OCI-LY3 (cell line): ENCODE measurements at regions not wholly inside any gene's neighbourhood (a gene's known extent, or its start where the extent isn't known, plus 50 kb on each side); places are given as distances from the start of the nearest gene placed in this dataset.

Experiments used
- H2AFZ ChIP-seq: fragments of 200-600, 300-600 bp; shearing (Covaris generic); 2 replicates; pipeline ENCODE4 v1.6.0; 2014; ENCODE audit warnings: antibody characterized with exemption, low read depth, low read length
- H3K27ac ChIP-seq: fragments of 200-600, 300-600 bp; sonication (generic); 2 replicates; pipeline ENCODE4 v1.5.1; 2014; ENCODE audit warnings: mild to moderate bottlenecking, low read length, moderate library complexity, mixed read lengths
- H3K27me3 ChIP-seq: fragments of 200-600, 300-600 bp; sonication (generic); 2 replicates; pipeline ENCODE4 v1.6.1; 2014; ENCODE audit warnings: low read depth, low read length, mixed read lengths
- H3K36me3 ChIP-seq: fragments of 200-600, 300-600 bp; sonication (generic); replicated peaks from 2 replicates; pipeline ENCODE3; 2014; ENCODE audit warnings: low read depth, low read length, mixed read lengths
- H3K4me1 ChIP-seq: fragments of 300-600, 200-600 bp; sonication (generic); 2 replicates; pipeline ENCODE4 v1.6.1; 2014; ENCODE audit warnings: low read length, mixed read lengths
- H3K4me2 ChIP-seq: fragments of 200-600, 300-600 bp; sonication (generic); 2 replicates; pipeline ENCODE4 v1.6.1; 2014; ENCODE audit warnings: low read length, mixed read lengths
- H3K4me3 ChIP-seq: fragments of 300-600, 200-600 bp; sonication (generic); 2 replicates; pipeline ENCODE4 v1.5.1; 2014; ENCODE audit warnings: antibody characterized with exemption, mild to moderate bottlenecking, low read length, moderate library complexity
- H3K79me2 ChIP-seq: fragments of 300-600, 200-600 bp; shearing (Covaris generic); 2 replicates; pipeline ENCODE4 v1.6.1; 2014; ENCODE audit warnings: mild to moderate bottlenecking, low read length, mixed read lengths
- H3K9ac ChIP-seq: fragments of 300-600, 200-600 bp; shearing (Covaris generic); 2 replicates; pipeline ENCODE4 v1.6.0; 2014; ENCODE audit warnings: mild to moderate bottlenecking, low read length, moderate library complexity
- H3K9me3 ChIP-seq: fragments of 200-600, 300-600 bp; shearing (Covaris generic); 2 replicates; pipeline ENCODE4 v1.6.1; 2014; ENCODE audit warnings: low read length, mixed read lengths; ENCODE audit not compliant: insufficient read depth
- H4K20me1 ChIP-seq: fragments of 200-600, 300-600 bp; sonication (generic); 2 replicates; pipeline ENCODE4 v1.6.1; 2016; ENCODE audit warnings: low read length, mixed read lengths; ENCODE audit not compliant: insufficient read depth
- EZH2phosphoT487 ChIP-seq: fragments of 200-600 bp; shearing (Covaris generic); IDR thresholded peaks from 2 replicates; pipeline ENCODE4 v1.6.1; 2018; ENCODE audit warnings: antibody characterized with exemption, mixed run types, low read depth
- TF ChIP-seq, protein P1 (sequence below): fragments of 200-600, 300-600 bp; sonication (generic); IDR thresholded peaks from 2 replicates; pipeline ENCODE4 v1.5.1; 2014; ENCODE audit warnings: antibody characterized with exemption, low read length, low read depth

DNA sequence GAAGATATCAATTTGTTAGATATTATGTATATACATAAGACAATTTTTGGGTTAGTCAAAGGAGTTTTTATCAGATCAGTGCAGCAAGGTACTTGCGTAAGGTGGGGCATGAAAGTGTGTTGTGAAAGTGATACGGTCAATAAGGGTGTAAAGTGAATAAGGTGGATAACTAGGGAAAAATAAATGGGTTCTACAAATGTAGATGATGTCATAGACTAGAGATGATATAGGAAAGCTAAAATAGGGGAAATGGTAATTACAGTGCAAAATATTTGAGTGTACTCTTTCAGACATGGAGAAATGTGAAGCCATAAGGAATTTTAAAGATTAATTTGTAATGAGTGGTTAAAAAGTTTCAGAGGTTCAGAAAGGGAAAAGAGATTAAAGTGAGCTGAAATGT lies 180.6 kb upstream of the KHDRBS2 start:
- no peaks in the 10 kb centered on the region for H3K27me3 ChIP-seq
- H2AFZ ChIP-seq = no peak overlapping the region
- H3K9ac ChIP-seq = no peak overlapping the region
- H3K27ac ChIP-seq = no peak overlapping the region
- H3K4me1 ChIP-seq = no peaks in the 10 kb centered on the region
- H3K4me3 ChIP-seq = no peak overlapping the region
- TF ChIP-seq EZH2phosphoT487 = no peak
- TF ChIP-seq, protein P1, sequence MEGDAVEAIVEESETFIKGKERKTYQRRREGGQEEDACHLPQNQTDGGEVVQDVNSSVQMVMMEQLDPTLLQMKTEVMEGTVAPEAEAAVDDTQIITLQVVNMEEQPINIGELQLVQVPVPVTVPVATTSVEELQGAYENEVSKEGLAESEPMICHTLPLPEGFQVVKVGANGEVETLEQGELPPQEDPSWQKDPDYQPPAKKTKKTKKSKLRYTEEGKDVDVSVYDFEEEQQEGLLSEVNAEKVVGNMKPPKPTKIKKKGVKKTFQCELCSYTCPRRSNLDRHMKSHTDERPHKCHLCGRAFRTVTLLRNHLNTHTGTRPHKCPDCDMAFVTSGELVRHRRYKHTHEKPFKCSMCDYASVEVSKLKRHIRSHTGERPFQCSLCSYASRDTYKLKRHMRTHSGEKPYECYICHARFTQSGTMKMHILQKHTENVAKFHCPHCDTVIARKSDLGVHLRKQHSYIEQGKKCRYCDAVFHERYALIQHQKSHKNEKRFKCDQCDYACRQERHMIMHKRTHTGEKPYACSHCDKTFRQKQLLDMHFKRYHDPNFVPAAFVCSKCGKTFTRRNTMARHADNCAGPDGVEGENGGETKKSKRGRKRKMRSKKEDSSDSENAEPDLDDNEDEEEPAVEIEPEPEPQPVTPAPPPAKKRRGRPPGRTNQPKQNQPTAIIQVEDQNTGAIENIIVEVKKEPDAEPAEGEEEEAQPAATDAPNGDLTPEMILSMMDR = no peak
- H3K79me2 ChIP-seq = no peaks in the 10 kb centered on the region
- H3K4me2 ChIP-seq = no peak overlapping the region
- no peaks in the 10 kb centered on the region for H3K36me3 ChIP-seq
- H3K9me3 ChIP-seq = no peaks in the 10 kb centered on the region
- H4K20me1 ChIP-seq = no peaks in the 10 kb centered on the region

DNA sequence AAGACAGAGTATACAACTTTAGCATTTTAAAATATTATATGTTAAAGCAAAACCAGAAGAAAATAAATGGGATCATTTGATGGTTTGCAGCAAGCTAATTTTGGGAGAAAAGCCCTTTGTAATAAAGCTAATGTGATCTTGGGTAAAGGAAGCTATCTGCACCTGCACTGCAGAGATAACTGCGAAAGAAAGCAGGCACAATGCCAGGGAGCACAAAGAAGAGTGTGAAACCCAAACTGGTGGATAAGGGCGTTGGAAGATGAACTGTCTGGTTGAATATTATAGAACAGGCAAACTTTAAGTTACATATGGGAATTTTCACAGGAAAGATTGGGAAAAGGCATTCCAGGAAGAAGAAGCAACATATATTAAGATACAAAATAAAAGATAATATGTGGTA lies 179.2 kb upstream of the KHDRBS2 start:
- no peaks in the 10 kb centered on the region for H3K79me2 ChIP-seq
- H3K4me1 ChIP-seq = no peaks in the 10 kb centered on the region
- TF ChIP-seq, protein P1 = no peak
- no peak for TF ChIP-seq EZH2phosphoT487

DNA sequence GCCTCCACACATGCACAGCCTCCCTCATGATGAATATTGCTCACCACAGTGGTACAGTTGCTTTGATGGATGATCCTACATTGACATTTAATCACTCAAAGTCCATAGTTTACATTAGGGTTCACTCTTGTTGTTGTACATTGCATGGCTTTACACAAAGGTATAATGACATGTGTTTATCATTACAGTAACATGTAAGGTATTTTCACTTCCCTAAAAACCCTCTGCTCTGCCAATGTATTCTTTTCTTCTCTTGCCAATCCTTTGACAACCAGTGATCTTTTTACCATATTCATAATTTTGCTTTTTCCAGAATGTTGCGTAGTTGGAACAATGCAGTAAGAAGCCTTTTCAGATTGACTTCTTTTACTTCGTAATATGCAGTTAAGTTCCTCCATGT lies 166.6 kb upstream of the KHDRBS2 start:
- Histone ChIP-seq H3K4me3 (no peak overlapping the region), H3K9me3 (no peaks in the 10 kb centered on the region)

More for the DNA sequence above, 179.2 kb upstream of the KHDRBS2 start:
- Histone ChIP-seq H3K4me2 (no peak overlapping the region), H4K20me1 (no peaks in the 10 kb centered on the region), H3K27ac (no peak overlapping the region), H3K36me3 (no peaks in the 10 kb centered on the region), H3K9me3 (no peaks in the 10 kb centered on the region), H3K4me3 (no peak overlapping the region), H3K27me3 (no peaks in the 10 kb centered on the region), H2AFZ (no peak overlapping the region), H3K9ac (no peak overlapping the region)

DNA sequence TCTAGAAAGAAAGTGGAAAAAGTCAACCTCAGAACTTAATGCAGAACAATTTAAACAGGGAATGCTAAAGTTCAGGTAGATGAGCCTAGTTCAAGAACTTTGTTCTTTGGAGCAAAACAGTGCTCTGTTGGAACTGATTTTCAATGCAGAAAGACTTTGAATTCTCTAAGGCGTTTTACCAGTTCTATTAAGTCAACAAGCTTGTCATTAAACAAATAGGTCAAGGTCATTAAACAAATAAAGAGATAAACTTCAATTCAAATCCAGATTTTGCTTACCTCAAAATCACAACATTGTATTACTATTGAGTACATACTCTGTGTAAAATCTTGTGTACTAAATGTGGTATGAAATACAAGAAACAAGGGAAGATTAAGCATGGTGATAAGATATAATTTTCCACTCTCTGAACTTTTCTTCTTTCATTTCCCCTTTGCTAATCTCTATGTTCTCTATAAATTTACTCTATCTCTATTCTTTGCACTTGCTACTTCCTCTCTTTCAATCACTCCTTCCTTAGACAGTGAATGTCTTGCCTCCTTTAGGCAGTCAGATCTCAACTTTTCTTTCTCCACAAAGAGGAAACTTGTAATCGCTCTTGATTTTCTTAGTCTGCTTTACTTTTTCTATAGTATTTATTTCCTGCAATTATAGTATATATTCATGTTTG lies 160.8 kb upstream of the KHDRBS2 start:
- no peak overlapping the region for H3K4me2 ChIP-seq
- H3K9ac ChIP-seq = no peak overlapping the region
- H2AFZ ChIP-seq = no peak overlapping the region

More for the DNA sequence above, 166.6 kb upstream of the KHDRBS2 start:
- H3K4me1 ChIP-seq = no peaks in the 10 kb centered on the region
- no peak overlapping the region for H3K9ac ChIP-seq
- no peaks in the 10 kb centered on the region for H3K79me2 ChIP-seq
- no peaks in the 10 kb centered on the region for H3K36me3 ChIP-seq
- H3K27ac ChIP-seq = no peak overlapping the region
- no peaks in the 10 kb centered on the region for H3K27me3 ChIP-seq
- TF ChIP-seq, protein P1 = no peak
- no peaks in the 10 kb centered on the region for H4K20me1 ChIP-seq
- H2AFZ ChIP-seq = no peak overlapping the region
- H3K4me2 ChIP-seq = no peak overlapping the region

More for the DNA sequence above, 160.8 kb upstream of the KHDRBS2 start:
- TF ChIP-seq EZH2phosphoT487 = no peak
- TF ChIP-seq, protein P1 = no peak
- no peaks in the 10 kb centered on the region for H4K20me1 ChIP-seq
- no peak overlapping the region for H3K4me3 ChIP-seq
- no peaks in the 10 kb centered on the region for H3K36me3 ChIP-seq
- no peaks in the 10 kb centered on the region for H3K79me2 ChIP-seq
- H3K4me1 ChIP-seq = no peaks in the 10 kb centered on the region
- H3K9me3 ChIP-seq = no peaks in the 10 kb centered on the region
- H3K27me3 ChIP-seq = no peaks in the 10 kb centered on the region
- no peak overlapping the region for H3K27ac ChIP-seq
